Small intestine (tissue), 7 donors: ENCODE measurements at regions not wholly inside any gene's neighbourhood (a gene's known extent, or its start where the extent isn't known, plus 50 kb on each side); places are given as distances from the start of the nearest gene placed in this dataset.

Experiments used
- DNase-seq, 2 donors: peaks; one replicate each; pipeline versions ENCODE4 v3.0.0 to v3.0.0-alpha.2; 2013
- FAIRE-seq: peaks from 2 replicates; lab custom pipeline; 2012; peaks lifted over from hg19 to GRCh38; lab: Jason Lieb, UNC
- H3K27ac ChIP-seq, 3 donors: one replicate each; pipeline ENCODE4 v1.5.1; 2013; ENCODE audit warnings: low read length in 2 of 3, mild to moderate bottlenecking in 2 of 3, control low read depth in 1 of 3, inconsistent platforms in 1 of 3, low read depth in 1 of 3, moderate library complexity in 1 of 3
- H3K27me3 ChIP-seq, 3 donors: one replicate each; pipeline ENCODE4 v1.6.1; 2013; ENCODE audit warnings: low read length in 3 of 3, inconsistent platforms in 1 of 3; ENCODE audit not compliant: control insufficient read depth in 3 of 3, insufficient read depth in 3 of 3
- H3K36me3 ChIP-seq, 3 donors: one replicate each; pipeline ENCODE4 v1.6.1; 2013; ENCODE audit warnings: low read length in 3 of 3, inconsistent platforms in 1 of 3, low read depth in 1 of 3, mild to moderate bottlenecking in 1 of 3, moderate library complexity in 1 of 3; ENCODE audit not compliant: control insufficient read depth in 3 of 3, insufficient read depth in 2 of 3
- H3K4me1 ChIP-seq, 3 donors: one replicate each; pipeline ENCODE4 v1.6.1; 2013; ENCODE audit warnings: low read length in 2 of 3, inconsistent platforms in 1 of 3, low read depth in 1 of 3, mild to moderate bottlenecking in 1 of 3, moderate library complexity in 1 of 3; ENCODE audit not compliant: control insufficient read depth in 3 of 3, insufficient read depth in 2 of 3
- H3K4me3 ChIP-seq, 3 donors: one replicate each; pipeline ENCODE4 v1.5.1; 2013; ENCODE audit warnings: low read length in 3 of 3, control low read depth in 1 of 3, inconsistent platforms in 1 of 3, low read depth in 1 of 3, mild to moderate bottlenecking in 1 of 3, moderate library complexity in 1 of 3
- H3K9me3 ChIP-seq, 2 donors: one replicate each; pipeline ENCODE4 v1.6.1; 2013; ENCODE audit warnings: low read depth in 1 of 2, low read length in 1 of 2; ENCODE audit not compliant: control insufficient read depth in 2 of 2, insufficient read depth in 1 of 2
- WGBS, 3 donors: extraction: QIAGEN DNeasy Blood & Tissue Kit; methylation state at CpG; one replicate each; pipeline ENCODE4 v1.1.7; 2013; 5-methylcytosine and 5-hydroxymethylcytosine counted together
- donor health status: healthy with polysubstance abuse.
- donor health status: control.
- donor health status: control.
- donor health status: Bipolar disorder and iron deficiency.
- donor health status: healthy.

DNA sequence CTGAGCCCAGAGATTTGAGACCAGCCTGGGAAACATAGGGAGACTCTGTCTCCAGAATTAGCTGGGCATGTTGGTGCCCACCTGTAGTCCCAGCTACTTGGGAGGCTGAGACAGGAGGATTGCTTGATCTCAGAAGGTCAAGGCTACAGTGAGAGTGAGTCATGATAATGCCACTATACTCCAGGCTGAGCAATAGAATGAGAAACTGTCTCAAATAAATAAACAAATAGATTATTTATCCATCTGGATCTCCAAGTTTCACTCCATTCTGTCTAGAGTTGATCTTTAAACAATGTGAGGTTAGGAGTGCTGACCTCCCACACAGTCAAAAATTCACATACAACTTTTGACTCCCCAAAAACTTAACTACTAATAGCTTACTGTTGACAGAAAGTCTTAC, 106.8 kb upstream of the PALMD start:
- Histone ChIP-seq H3K4me3 (no peak overlapping the region), H3K36me3 (no peaks in the 10 kb centered on the region), H3K9me3 (no peaks in the 10 kb centered on the region), H3K27ac (no peak overlapping the region), H3K4me1 (no peaks in the 10 kb centered on the region), H3K27me3 (no peaks in the 10 kb centered on the region)
- FAIRE-seq, result no peak
- DNase-seq, result no peak

DNA sequence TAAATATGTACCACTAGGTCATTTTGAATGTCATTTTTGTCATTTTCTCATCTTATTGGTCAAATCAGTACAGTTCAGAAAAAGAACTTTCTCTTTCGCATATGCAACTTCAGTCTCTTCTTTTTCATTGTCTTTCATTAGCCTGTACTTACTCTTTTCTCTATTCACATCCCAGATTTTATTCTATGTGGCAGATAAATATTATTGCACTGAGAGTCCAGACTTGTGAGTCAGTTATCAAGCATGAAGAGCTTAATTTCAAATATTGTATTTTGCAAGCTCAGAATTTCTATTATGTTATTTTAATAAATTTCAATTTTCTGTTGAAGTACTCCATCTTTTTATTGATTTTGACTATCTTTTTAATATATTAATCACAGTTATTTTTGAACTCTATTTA, 105.2 kb upstream of the PALMD start:
- H3K27ac ChIP-seq, result no peak overlapping the region
- no peaks in the 10 kb centered on the region for H3K4me1 ChIP-seq
- no peak for DNase-seq
- no peak overlapping the region for H3K4me3 ChIP-seq
- no peaks in the 10 kb centered on the region for H3K36me3 ChIP-seq
- 87 to 96% (median 93%) methylated on average over 1 of the region's 1 CpG for WGBS, 3 donors
- FAIRE-seq, result no peak
- H3K27me3 ChIP-seq, result no peaks in the 10 kb centered on the region
- H3K9me3 ChIP-seq, result no peaks in the 10 kb centered on the region

DNA sequence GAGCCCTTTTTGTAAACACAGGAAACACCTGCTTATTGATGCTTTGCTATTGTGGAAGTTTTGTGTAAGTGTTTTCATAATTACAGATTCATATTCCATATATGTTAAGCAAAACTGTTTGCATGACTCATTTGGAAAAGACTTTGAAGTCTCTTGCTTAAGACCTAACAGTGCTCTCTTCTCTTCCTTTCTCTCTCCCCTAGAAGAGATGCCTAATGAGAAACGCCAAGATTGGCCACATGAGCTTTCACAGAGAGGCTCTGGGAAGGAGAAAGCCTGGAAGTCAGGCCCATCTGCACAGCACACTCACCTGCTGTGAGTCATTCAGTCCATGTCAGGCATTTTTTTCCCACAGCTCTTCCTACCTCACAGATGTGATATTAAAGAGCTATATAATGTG, 101.6 kb upstream of the PALMD start:
- Histone ChIP-seq H3K9me3 (no peaks in the 10 kb centered on the region), H3K36me3 (no peaks in the 10 kb centered on the region), H3K4me3 (no peak overlapping the region), H3K27me3 (no peaks in the 10 kb centered on the region), H3K4me1 (no peaks in the 10 kb centered on the region), H3K27ac (no peak overlapping the region)
- WGBS, 3 donors, result 7 to 35% (median 26%) methylated on average over 1 of the region's 1 CpG
- DNase-seq (no peak), FAIRE-seq (no peak)

DNA sequence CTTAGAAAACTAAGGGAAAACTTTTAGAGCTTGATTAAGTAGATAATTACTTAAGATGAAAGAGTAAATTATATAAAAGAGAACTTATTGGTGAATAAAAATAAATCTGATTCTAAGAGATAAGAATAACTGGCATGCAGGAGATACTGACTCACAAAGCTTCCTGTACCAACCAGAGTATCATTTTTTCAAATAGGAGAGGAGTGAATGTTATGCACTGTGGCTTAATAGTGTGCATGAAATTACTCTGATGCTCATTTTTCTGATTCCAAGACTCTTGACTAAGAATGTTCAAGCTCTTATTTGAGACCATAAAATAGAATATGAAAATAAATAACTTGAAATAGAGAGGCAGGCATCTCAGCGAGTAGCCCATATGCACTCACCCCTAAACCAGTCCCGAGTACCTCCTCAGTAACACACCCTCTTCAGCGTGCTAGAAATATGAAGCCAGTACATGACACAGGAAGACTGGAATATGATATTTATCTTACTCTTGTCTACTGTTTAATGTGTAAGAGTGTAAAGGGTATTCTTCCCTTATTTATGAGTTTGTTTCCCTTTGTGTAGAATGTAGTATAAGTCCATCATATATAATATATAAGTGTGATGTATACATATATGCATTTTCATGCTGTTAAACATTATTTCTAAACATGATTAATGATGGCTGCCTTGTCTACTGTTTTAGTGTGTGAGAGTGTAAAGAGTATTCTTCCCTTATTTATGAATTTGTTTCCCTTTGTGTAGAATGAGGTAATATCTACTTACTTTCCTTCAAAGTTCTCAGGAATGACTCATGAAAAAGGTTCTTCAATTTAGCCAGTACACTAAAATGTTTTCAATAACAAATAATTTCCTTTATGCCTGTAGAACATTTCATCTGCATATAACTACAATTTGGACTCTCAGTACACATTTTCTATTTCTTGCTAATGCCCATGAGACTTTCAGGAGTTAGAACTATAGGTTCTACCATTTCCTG, 99.2 kb upstream of the PALMD start:
- H3K9me3 ChIP-seq, result no peaks in the 10 kb centered on the region
- 84 to 86% (median 84%) methylated on average over 3 of the region's 3 CpGs for WGBS, 3 donors
- H3K27me3 ChIP-seq, result no peaks in the 10 kb centered on the region
- no peak for FAIRE-seq
- H3K27ac ChIP-seq, result no peak overlapping the region
- no peak overlapping the region for H3K4me3 ChIP-seq
- DNase-seq, result no peak
- H3K4me1 ChIP-seq, result no peaks in the 10 kb centered on the region
- no peaks in the 10 kb centered on the region for H3K36me3 ChIP-seq

DNA sequence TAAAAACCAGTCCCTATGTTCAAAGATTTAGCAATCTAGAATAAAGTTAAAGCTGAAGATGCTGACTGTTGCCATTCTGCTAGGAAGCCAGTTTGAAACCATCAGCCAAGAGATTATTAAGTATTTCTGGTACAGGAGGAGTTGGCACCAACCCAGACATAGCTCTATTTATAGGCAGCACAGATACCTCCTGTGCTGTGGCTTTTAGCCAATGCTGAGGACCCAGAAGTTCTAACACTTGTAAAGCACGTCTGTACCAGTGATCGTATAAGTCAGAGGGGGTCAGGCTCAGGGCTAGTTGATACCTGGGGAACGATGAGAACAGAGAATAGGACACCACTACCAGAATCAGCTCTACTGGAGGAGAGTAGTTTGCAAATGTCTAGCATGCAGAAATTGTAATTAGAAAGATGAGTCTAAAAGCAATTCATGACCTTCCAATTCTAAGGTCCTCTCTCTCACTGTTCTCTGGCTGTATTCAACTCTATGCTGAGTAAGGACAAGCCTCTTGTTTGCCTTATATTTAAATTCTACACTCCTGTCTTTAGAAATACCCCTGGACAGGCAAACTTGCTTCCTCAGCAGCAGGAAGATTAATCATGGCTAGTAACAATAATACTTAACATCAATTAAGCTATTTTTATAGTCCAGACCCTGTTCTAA, 96.8 kb upstream of the PALMD start:
- H3K27ac ChIP-seq, result no peak overlapping the region
- H3K4me3 ChIP-seq, result no peak overlapping the region
- DNase-seq, result no peak
- H3K9me3 ChIP-seq, result no peaks in the 10 kb centered on the region
- H3K36me3 ChIP-seq, result no peaks in the 10 kb centered on the region
- WGBS, 3 donors, result 53 to 67% (median 57%) methylated on average over 3 of the region's 3 CpGs
- FAIRE-seq, result no peak
- H3K4me1 ChIP-seq, result no peaks in the 10 kb centered on the region
- no peaks in the 10 kb centered on the region for H3K27me3 ChIP-seq

DNA sequence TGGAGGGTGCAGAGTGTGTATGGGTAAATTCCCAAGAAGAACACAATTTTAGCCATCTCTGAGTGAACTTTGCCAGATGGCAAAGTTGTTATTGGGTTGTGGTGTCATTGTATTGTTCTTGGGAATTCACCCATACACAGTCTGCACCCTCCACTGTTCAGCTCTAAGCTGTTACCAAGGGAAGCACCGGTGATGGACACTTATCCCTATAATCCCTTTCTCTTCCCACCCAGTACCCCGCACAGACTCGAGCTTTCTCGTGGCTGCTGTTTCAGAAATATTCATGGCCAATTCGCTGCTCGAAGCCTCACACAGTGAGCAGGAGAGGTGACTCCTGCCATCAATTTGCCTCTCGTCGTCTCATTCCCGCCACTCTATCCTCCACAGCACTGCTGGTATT, 95.7 kb upstream of the PALMD start:
- H3K27ac ChIP-seq, result no peak overlapping the region
- DNase-seq (no peak), FAIRE-seq (no peak)
- H3K4me3 ChIP-seq, result no peak overlapping the region
- no peaks in the 10 kb centered on the region for H3K4me1 ChIP-seq
- H3K27me3 ChIP-seq, result no peaks in the 10 kb centered on the region
- H3K36me3 ChIP-seq, result no peaks in the 10 kb centered on the region
- no peaks in the 10 kb centered on the region for H3K9me3 ChIP-seq
- WGBS, 3 donors, result 89 to 94% (median 90%) methylated on average over 9 of the region's 9 CpGs

DNA sequence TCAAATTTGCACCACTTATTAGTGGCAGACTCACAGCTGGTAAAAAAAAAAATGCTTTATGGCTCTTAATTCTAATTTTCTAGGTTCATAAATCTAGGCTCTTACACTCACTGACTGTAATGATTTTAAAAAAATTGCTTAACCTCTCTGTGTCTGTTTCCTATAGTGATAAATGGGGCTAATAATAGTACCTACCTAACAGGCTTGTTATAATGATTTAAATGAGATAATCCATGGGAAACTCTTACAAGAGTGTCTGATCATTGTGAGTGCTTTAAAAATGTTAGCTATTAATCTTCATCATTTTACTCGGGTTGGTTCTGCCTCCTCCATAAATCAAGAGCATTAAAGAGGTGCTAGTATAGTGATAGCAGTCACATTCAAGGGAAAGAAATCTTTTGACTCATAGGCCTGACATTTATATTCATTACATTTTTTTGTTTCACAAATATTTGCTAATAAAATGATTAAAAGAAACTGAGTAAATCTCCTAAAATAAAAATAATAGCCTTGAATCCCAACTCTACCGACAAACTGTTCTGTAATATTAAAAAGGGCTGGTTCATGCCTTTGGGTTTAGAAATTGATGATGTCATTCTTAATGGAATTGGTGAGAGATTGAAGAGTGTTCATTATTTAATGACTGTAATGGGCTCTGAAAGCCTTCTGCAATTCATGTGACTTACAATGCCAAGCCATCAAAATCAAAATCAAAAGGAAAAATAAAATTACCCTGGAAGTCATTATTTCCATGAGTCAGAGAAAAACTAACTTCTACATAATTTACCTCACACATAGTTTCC, 93.9 kb upstream of the PALMD start:
- H3K27ac ChIP-seq, result no peak overlapping the region
- no peaks in the 10 kb centered on the region for H3K27me3 ChIP-seq
- H3K9me3 ChIP-seq, result no peaks in the 10 kb centered on the region
- H3K36me3 ChIP-seq, result no peaks in the 10 kb centered on the region
- DNase-seq (no peak), FAIRE-seq (no peak)
- H3K4me3 ChIP-seq, result no peak overlapping the region
- 61 to 82% (median 76%) methylated on average over 2 of the region's 2 CpGs for whole genome bisulfite sequencing, 3 donors
- H3K4me1 ChIP-seq, result no peaks in the 10 kb centered on the region

DNA sequence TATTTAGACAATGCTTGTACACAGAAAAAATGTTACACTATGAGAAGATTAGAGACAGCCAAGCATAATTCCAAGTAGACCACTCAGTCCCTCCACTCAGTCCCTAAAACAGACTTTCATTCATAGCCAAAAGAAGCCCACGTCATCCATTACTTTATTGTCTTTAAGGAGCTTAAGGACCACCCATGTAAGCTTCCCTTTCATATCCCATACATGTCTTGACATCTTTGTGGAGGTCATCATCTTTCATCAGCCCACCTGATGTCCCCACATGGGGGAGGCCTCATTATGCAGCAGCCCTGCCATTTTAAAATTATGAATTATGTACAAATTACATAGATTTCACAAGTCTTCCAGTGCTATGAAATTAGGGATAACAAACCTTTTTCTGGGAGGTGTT, 92.6 kb upstream of the PALMD start:
- Histone ChIP-seq H3K36me3 (no peaks in the 10 kb centered on the region), H3K27me3 (no peaks in the 10 kb centered on the region), H3K4me3 (no peak overlapping the region), H3K4me1 (no peaks in the 10 kb centered on the region), H3K9me3 (no peaks in the 10 kb centered on the region), H3K27ac (no peak overlapping the region)
- WGBS, 3 donors, result 81 to 83% (median 82%) methylated on average over 1 of the region's 1 CpG
- DNase-seq (no peak), FAIRE-seq (no peak)
